Body of pancreas (tissue), 4 donors: ENCODE measurements at regions not wholly inside any gene's neighbourhood (a gene's known extent, or its start where the extent isn't known, plus 50 kb on each side); places are given as distances from the start of the nearest gene placed in this dataset.
"Not testable (repeated sequence)": the region's sequence is repeated elsewhere in the genome, so short reads cannot be mapped to it uniquely, and the experiment has no call there.

ENCODE experiments used
- POLR2A ChIP-seq, 3 donors: fragments of 450-650 bp; IDR thresholded peaks; one replicate each; pipeline ENCODE4 v1.6.1; 2016; ENCODE audit warnings: antibody characterized with exemption in 3 of 3, mild to moderate bottlenecking in 2 of 3
- TF ChIP-seq, protein P1 (sequence below), 7 experiments: fragments of 450-650 bp in 4 of 7; fragments of 200-600 bp in 3 of 7; sonication (generic) in 3 of 7; IDR thresholded peaks; one replicate each; pipeline ENCODE4 v1.5.1; 2016 to 2019; ENCODE audit warnings: antibody characterized with exemption in 7 of 7

DNA sequence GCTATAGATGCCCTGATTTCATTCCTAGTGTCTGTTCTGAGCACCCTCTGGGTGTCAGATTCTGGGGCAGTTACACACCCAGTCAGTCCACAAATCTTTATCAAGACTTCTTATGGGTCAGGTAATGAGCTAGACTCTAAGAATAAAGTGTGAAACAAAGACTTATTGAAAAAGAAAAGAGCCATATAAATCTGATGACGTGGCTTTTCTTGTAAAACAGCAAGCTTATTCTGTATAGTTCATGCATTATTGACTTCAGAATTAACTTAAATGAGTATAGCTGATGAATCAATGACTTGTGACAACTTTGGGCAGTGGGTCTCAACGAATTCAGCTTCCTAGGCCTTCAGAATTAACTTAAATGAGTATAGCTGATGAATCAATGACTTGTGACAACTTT is 1527.5 kb downstream of the TBC1D22A start:
- TF ChIP-seq, protein P1, sequence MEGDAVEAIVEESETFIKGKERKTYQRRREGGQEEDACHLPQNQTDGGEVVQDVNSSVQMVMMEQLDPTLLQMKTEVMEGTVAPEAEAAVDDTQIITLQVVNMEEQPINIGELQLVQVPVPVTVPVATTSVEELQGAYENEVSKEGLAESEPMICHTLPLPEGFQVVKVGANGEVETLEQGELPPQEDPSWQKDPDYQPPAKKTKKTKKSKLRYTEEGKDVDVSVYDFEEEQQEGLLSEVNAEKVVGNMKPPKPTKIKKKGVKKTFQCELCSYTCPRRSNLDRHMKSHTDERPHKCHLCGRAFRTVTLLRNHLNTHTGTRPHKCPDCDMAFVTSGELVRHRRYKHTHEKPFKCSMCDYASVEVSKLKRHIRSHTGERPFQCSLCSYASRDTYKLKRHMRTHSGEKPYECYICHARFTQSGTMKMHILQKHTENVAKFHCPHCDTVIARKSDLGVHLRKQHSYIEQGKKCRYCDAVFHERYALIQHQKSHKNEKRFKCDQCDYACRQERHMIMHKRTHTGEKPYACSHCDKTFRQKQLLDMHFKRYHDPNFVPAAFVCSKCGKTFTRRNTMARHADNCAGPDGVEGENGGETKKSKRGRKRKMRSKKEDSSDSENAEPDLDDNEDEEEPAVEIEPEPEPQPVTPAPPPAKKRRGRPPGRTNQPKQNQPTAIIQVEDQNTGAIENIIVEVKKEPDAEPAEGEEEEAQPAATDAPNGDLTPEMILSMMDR (IDR thresholded peaks at IDR 0.05) = not testable (repeated sequence)
- TF ChIP-seq POLR2A (IDR thresholded peaks at IDR 0.05) = not testable (repeated sequence)
